ENCODE measurements at regions not wholly inside any gene's neighbourhood (a gene's known extent, or its start where the extent isn't known, plus 50 kb on each side); places are given as distances from the start of the nearest gene placed in this dataset.

DNA sequence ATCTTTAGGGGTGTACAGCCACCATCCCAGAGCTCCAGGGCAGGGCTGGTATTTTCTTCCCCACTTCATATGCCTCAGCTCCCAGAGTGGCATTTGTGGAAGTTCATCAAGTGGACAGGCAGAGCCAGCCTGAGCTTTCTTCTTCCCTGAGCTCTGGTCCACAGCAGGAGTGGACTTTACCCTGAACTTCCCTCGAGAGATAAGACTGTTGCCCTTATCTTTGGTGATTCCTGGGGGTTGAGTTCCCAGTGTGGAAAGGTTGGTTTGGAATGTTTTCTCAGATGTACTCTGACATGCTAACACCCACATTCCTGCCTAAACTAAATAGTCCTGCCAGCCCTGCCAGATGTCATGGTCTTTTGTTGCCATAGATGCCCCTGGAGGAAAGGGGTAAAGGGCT, 62.0 kb upstream of the LGALSL start:
- H3K4me3 Mint-ChIP-seq (ENCODE audit: unreplicated experiment) = no peak overlapping the region
- TF ChIP-seq, protein P1, sequence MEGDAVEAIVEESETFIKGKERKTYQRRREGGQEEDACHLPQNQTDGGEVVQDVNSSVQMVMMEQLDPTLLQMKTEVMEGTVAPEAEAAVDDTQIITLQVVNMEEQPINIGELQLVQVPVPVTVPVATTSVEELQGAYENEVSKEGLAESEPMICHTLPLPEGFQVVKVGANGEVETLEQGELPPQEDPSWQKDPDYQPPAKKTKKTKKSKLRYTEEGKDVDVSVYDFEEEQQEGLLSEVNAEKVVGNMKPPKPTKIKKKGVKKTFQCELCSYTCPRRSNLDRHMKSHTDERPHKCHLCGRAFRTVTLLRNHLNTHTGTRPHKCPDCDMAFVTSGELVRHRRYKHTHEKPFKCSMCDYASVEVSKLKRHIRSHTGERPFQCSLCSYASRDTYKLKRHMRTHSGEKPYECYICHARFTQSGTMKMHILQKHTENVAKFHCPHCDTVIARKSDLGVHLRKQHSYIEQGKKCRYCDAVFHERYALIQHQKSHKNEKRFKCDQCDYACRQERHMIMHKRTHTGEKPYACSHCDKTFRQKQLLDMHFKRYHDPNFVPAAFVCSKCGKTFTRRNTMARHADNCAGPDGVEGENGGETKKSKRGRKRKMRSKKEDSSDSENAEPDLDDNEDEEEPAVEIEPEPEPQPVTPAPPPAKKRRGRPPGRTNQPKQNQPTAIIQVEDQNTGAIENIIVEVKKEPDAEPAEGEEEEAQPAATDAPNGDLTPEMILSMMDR (IDR thresholded peaks at IDR 0.05; ENCODE audit: unreplicated experiment) = no peak
- no peaks in the 10 kb centered on the region for H3K9me3 Mint-ChIP-seq (ENCODE audit: unreplicated experiment)
- peaks cover 2% of the 10 kb centered on the region for H3K4me1 Mint-ChIP-seq (ENCODE audit: unreplicated experiment)
- no peaks in the 10 kb centered on the region for H3K27me3 Mint-ChIP-seq (ENCODE audit: unreplicated experiment)
- DNase-seq (ENCODE audit: low spot score) = no peak
- H3K36me3 Mint-ChIP-seq (ENCODE audit: low read depth, unreplicated experiment) = peaks cover 14% of the 10 kb centered on the region
- H3K27ac Mint-ChIP-seq (ENCODE audit: unreplicated experiment) = no peak overlapping the region

DNA sequence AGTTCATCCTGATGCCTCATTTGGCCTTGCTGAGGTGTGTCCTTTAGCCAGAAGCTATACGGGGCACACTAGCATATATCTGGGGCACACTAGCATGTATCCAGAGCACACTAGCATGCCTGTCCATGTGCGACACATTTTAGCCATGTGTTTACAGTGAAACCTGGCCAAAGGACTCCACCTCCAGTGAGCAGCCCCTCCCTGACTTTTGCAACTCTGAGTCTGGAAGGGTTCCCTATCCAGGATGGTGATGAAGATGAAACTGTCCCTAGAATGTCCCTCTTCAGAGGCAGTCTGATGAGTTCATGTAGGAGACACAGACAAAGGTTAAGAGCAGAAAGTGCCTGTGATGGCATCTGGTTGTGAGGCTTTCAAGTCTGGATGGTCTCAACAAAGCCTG, 61.4 kb upstream of the LGALSL start:
- TF ChIP-seq, protein P1 (IDR thresholded peaks at IDR 0.05; ENCODE audit: unreplicated experiment) = no peak
- no peaks in the 10 kb centered on the region for H3K4me1 Mint-ChIP-seq (ENCODE audit: unreplicated experiment)
- no peak overlapping the region for H3K27ac Mint-ChIP-seq (ENCODE audit: unreplicated experiment)
- no peak overlapping the region for H3K4me3 Mint-ChIP-seq (ENCODE audit: unreplicated experiment)
- no peaks in the 10 kb centered on the region for H3K9me3 Mint-ChIP-seq (ENCODE audit: unreplicated experiment)
- DNase-seq (ENCODE audit: low spot score) = no peak
- peaks cover 14% of the 10 kb centered on the region for H3K36me3 Mint-ChIP-seq (ENCODE audit: low read depth, unreplicated experiment)
- H3K27me3 Mint-ChIP-seq (ENCODE audit: unreplicated experiment) = no peaks in the 10 kb centered on the region

DNA sequence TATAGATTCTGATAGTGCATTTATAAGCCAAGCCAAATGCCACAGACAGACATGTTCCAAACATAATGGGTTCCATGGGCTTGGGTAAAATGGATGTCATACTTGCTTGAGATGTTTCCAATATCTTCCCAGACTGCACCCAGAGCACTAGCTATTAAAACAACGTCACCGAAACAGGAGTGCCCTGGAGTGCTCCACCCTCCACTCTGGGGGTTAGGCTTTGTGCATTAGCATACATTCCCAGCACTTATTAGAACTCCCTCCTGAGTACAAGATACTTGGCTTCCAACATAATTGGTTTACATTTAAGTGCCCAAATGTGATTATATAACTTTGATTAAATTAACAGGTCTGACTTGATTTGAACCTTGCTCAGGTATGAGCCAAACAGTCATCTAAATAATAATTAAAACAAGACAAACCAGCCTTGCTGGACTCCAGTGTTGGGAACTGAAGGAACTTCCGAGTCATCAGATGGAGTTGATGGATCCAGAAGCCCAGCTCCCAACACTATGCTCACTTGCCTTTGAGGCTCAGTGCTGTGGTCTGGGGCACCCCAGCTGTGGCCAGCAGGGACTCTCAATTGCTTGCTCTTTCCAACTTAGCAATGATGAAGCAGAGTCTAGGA, 60.5 kb upstream of the LGALSL start:
- Mint-ChIP-seq H3K27ac (ENCODE audit: unreplicated experiment) (no peak overlapping the region), H3K4me1 (ENCODE audit: unreplicated experiment) (peaks cover under 1% of the 10 kb centered on the region), H3K36me3 (ENCODE audit: low read depth, unreplicated experiment) (peaks cover 14% of the 10 kb centered on the region), H3K4me3 (ENCODE audit: unreplicated experiment) (no peak overlapping the region), H3K9me3 (ENCODE audit: unreplicated experiment) (no peaks in the 10 kb centered on the region), H3K27me3 (ENCODE audit: unreplicated experiment) (peaks cover 4% of the 10 kb centered on the region)
- DNase-seq (ENCODE audit: low spot score) = no peak
- TF ChIP-seq, protein P1 (IDR thresholded peaks at IDR 0.05; ENCODE audit: unreplicated experiment) = no peak

DNA sequence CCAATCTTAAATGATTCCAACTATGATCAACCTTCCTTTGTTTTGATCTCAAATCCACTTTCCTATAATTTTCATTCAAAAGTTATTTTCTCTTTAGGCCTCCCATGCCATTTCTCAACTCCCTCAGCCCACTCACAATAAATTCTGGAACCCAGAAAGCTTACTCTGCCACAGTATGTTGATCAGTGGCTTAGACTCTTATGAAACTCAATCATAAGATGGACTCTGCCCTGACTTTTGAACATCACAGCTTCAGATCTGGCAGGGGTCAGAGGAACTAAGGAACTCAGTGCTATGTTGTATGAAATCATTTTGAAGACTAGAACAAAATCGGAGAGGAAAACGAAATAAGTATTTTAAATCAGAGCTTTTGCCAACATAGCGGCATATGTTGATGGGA, 59.8 kb upstream of the LGALSL start:
- H3K9me3 Mint-ChIP-seq (ENCODE audit: unreplicated experiment) = no peaks in the 10 kb centered on the region
- TF ChIP-seq, protein P1 (IDR thresholded peaks at IDR 0.05; ENCODE audit: unreplicated experiment) = no peak
- H3K27me3 Mint-ChIP-seq (ENCODE audit: unreplicated experiment) = peaks cover 7% of the 10 kb centered on the region
- no peak overlapping the region for H3K4me3 Mint-ChIP-seq (ENCODE audit: unreplicated experiment)
- H3K4me1 Mint-ChIP-seq (ENCODE audit: unreplicated experiment) = peaks cover 4% of the 10 kb centered on the region
- no peak overlapping the region for H3K27ac Mint-ChIP-seq (ENCODE audit: unreplicated experiment)
- peaks cover 14% of the 10 kb centered on the region for H3K36me3 Mint-ChIP-seq (ENCODE audit: low read depth, unreplicated experiment)
- no peak for DNase-seq (ENCODE audit: low spot score)

DNA sequence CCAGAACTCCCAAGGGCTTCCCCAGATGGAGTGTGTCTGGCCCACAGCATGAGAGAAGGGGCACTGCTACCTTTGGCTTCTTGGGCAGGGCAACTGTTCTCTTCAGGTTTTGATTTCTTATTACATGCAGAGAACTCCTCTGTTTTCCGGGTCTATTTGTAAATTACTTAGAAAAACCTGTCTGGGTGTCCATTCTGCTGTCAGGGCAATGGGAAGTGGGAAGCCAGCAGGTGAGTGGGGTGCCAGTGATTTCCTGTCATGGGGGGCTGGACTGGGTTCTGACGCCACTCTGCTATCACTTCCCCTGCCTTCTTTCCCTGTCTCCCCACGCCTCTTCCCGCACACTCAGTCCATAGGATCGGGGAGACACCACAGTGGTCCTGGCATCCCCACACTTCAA, 58.0 kb upstream of the LGALSL start:
- no peaks in the 10 kb centered on the region for H3K9me3 Mint-ChIP-seq (ENCODE audit: unreplicated experiment)
- H3K27ac Mint-ChIP-seq (ENCODE audit: unreplicated experiment) = no peak overlapping the region
- H3K4me1 Mint-ChIP-seq (ENCODE audit: unreplicated experiment) = peaks cover 17% of the 10 kb centered on the region
- TF ChIP-seq, protein P1 (IDR thresholded peaks at IDR 0.05; ENCODE audit: unreplicated experiment) = no peak
- H3K36me3 Mint-ChIP-seq (ENCODE audit: low read depth, unreplicated experiment) = peaks cover 14% of the 10 kb centered on the region
- no peak for DNase-seq (ENCODE audit: low spot score)
- H3K4me3 Mint-ChIP-seq (ENCODE audit: unreplicated experiment) = no peak overlapping the region
- H3K27me3 Mint-ChIP-seq (ENCODE audit: unreplicated experiment) = peaks cover 11% of the 10 kb centered on the region

Measured in endothelial cell (in vitro differentiated cells).